HG03457 (cell line): ENCODE measurements at regions not wholly inside any gene's neighbourhood (a gene's known extent, or its start where the extent isn't known, plus 50 kb on each side); places are given as distances from the start of the nearest gene placed in this dataset.

Experiments used
- ATAC-seq: cut with Tn5 transposase; IDR thresholded peaks from one replicate; pipeline ENCODE4 v1.9.1; 2021; ENCODE audit warnings: moderate number of reproducible peaks; ENCODE audit not compliant: unreplicated experiment

DNA sequence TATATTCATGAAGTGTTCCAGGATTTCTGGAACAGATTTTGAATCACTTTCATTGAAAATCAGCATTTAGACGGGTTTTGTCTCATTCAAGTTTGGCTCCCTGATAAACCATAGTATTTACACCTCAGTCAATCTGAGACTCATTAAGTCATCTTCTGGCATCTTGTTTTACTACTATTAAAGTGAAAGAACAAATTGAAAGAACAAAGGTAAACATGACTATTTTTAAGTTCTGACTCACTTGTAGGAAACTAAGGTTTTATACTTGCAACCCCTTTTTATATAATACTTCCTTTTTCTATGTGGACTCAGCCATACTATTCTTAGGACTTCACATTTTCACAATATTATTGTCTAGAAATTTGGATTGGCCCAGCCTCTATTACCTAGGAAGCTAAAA, 854.4 kb downstream of the SQOR start:
- ATAC-seq, result no peak

DNA sequence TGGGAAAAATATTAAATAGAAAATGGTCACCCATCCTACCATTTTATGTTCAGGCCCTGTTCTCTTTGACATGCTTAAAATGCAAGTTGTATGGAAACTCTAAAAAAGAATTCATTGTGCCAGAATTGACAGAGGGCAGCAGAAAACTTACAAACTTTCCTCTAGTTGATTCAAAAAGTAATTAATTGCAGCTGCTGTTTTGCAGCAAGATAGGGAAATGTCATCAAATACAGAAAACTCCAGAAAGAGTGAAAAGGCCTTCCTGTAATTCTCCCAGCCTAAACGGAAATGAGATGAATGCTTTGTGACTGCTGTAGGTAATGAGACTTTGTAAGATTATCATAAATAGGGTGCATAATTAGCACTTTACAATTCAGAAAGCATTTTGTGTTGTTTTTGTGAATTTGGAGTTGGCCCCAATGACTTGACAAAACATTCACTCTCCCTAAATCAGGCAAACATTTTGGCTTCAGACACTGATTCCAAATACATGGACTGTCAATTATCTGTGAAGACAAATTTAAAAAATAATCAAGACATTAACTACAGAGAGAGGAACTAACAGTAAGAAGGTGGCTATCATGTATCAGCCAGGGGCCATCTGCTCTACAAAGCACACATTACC, 861.8 kb downstream of the SQOR start:
- ATAC-seq, result no peak

DNA sequence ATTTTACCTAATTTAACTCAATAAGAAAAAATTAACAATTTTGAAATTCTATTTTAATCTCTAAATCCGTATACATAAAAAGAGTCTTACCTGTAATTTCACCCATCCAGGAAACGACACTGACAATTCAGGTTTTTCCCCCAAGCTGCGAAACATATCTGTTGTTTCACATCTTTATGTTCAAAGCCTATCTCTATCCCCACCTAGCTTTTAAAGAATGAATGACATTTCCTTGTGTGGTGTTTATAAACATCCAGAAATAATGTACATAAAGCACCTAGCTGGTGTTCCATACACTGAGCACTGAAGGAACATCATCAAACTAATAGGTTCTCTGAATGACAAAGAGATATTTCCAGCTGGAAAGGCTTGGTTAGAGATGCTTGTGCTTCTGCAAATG, 867.8 kb downstream of the SQOR start:
- ATAC-seq, result no peak

DNA sequence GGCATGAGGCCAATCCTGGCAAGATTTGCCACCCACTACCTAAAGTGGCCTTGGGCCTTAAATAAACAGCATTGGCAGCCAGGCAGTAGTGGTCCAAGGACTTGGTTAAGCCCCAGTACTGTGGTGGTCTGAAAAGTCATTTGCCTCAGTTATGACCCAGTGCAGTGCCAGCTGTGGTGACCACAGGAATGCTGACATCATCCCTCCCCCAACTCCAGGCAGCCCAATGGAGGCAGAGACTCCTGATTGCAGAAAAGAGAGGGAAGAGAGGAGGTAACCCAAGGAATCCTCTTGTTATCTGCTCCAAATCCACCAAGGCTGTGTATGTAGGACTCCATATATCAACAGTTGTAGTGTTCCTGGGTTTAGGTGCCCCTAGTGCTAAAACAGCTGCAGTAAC, 883.6 kb downstream of the SQOR start:
- no peak for ATAC-seq

DNA sequence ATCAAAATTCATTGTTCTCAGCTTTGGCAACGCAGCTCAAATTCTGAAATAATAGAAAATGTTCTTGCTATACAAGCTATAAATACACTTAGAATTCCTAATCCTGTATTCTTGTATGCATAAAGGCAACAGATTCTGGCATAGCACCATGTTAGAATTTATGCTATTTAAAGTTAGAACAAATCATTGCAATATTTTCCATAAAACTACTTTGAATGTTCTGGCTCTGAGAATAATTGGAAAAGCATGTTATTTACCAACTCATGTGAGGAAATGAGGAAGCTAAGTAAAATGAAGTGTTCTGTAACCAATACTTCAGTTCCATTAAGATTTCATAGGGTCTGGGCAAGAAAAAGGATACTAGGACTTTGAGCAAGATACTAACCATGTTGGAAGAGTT, 888.9 kb downstream of the SQOR start:
- no peak for ATAC-seq

DNA sequence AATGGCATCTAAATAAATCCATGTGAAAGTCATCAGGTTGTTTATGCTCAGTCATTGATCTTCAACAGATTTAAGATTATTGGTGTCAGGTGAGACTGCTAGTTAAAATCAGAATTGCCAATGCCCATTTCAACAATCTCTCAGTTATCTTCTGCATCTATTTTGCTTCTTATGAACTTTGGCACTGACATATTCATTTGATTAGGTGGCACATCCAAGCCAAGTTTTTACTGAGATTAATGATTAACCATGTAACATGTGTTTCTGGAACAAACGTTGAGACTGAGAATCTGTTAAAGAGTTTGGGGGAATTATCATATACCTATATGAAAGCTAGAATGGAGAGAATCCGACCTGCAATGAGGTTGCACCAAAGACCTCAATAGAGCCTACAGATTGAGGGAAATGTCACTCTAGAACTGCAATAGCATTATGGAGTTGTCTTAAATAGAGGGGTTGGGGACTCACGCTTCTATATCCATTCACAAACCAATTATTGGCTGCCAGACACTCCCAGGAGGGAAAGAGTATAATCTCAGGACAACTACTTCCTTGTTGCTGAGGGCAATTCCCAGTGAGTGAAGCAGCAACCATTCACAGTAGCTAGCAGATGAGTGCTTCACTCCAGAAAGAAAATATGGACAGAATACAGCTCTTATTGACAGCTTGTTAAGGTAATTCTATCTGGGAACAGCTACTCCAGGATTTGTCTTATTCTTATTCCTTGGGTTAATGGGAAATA, 891.3 kb downstream of the SQOR start:
- ATAC-seq, result no peak

DNA sequence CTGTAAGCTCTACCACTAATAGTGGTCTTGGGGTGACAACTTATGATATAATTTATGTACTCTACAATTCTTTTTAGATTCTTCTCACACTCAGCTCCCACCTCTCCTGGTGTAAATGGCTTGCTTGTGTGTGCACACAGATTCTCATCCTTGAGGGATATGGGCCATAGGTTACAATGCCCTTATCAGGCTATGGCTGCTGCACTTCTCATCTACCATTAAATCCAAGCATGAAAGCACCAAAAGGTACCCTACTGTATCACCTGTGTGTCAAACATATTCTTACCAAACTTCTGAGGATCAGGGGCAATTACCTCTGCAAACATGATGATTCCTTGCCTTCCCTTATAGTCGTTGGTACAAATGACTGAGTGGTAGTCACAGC, 891.9 kb downstream of the SQOR start:
- no peak for ATAC-seq

DNA sequence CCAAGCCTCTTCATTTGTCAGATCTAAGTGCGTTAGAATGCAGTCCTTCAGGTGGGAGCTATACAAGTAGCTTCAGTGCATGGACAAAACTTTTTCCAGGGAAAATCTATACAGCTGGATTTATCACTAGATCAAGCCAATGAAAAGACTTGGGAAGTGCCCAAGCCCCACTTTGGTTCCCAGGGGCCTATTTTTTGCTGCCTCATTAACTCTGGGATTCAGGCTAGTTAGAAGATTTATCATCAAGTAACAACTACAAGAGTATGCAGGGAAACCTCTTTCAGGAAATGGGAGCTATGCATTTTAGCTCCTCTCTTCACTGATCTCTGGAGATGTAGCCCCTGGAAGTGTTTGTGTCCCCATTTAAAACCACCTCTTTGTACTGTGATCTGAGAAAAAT, 908.8 kb downstream of the SQOR start:
- ATAC-seq, result no peak

DNA sequence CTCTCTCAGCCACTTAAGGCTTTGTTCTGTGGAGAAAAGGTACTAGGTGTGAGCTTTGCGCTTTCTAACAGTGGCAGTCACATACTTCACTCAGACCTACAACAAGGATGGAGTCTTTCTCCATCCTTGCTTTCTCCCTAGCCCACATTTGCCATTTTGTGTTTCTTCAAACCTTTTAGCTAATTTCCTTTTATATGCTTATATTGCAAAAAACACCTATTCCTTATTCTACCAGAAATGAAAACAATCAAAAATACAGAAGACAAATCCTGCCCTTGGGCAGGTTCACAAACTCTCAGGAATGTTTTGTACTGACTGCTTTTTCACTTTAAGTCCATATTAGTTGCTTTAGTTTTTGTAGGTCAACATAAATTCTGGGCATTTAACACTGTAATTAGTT, 914.2 kb downstream of the SQOR start:
- ATAC-seq, result no peak

DNA sequence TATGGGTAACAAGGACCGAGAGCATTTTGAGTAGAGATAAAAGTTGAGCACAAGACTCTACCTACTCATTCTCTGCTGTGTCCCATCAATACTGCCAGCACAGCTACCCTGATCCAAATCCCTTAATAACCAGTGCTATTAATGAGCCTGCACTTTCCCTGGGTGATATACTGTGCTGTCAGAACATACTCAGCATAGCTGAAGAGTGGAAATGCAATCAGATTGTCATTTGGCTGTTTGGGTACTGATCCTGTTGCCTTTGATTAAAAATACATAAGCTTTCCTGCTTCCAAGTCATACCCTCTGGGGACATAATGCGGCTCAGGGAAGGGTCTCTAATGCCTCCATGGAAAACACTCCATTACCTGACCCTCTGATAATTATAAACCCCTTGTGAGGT, 917.5 kb downstream of the SQOR start:
- no peak for ATAC-seq

DNA sequence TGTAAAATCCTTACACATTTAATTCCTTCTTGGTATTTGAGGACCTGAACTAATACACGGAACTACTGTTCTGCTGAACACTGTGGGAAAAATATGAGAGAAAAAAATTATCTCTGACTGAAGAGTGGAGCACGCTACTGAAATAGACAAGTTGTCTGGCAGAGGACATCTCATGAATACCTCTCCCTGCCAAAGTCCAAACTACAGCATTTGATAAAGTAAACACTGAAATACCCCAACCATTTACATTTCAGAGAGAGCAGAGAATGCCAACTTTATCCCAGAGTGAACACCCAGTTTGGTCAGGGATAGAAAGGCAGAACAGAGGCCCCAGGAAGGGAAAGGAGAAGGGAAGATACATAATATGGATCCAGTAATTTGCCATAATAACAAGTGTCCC, 920.7 kb downstream of the SQOR start:
- no peak for ATAC-seq

DNA sequence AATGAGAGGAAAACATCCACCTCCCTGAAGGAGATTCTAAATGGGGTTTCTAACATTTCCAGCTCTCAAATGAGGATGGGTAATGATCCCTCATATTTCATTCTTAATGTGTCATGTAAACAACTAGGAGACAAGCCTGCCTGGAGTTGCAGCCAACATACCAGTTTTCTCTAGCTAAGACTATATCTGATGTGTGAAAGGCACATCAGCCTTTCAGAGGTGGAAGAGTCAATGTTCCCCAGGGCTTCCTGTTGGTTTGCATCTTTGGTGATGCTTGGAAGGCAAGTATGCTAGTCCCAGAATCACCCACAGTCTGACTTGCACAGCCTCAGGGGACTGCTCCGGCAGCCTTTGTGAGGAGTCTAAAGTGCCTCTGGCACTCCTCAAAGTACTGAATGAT, 921.2 kb downstream of the SQOR start:
- ATAC-seq, result no peak

DNA sequence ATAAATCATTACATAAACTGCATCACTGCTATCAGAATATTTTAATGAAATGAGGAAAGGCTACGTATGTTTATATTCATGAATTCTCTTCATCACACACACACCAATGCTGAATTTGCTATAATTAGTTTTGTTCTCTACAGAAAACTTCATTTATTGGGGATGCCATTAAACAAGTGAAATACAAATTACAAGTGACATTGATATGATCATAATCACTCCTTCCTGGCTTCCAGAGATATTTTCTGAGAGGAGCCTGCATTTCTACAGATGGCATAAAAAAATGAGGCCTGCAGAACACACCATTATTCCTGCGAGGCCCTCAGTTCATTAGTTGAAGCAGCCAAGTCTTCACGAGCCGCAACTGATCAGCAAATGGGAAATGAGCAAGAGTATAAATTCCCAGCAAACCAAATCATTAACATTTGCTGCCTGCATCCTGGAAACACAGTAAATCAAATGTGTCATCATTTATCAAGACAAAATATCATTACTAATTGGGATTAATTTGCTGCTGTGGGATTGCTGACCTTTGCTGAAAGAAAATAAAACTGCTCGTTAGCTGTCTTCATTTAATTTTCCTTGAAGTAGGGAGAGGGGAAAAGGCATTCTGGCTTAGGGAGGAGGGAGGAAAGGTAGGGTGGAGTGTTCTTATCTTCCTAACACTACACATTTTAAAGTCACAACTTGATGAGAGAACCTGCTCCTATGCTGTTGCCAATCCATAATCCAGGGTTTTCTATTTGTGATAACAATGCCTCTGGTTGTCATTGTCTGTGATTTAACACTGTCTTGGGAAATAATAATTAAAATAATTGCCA, 921.9 kb downstream of the SQOR start:
- ATAC-seq, result no peak

DNA sequence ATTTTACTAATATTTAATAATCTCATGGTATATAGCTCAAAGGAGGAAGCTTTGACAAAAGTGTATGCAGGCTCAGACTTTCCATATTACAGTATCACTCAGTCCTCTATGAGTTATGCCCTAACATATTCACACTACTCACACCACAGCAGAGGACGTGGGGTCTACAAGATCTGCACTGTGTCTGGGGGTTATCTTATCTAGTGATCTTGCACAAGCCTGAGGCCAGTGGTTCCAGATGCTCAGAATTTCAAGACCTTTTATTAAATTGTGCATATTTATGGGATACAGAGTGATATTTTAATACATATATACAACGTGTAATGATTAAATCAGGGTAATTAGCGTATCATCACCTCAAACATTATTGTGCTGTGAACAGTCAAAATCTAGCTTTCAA, 933.1 kb downstream of the SQOR start:
- no peak for ATAC-seq

DNA sequence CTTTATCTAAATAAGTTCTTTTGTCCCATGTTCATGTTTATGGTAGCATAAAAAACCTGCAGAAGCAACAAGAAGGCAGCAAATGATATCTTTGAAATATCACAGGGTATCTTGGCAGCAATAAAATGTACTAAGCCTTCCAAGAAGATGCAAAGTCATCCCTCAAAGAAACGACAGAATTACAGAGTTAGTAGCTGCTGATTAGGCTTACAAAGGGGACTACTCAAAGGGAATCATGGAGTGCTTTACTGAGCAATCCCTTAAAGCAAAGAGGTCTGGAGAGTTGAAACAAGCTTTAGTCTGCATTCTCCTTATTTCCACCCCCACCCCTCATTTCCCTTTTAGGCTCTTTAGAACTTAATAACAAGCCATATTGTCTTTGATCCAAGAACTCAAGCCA, 935.0 kb downstream of the SQOR start:
- ATAC-seq, result no peak

DNA sequence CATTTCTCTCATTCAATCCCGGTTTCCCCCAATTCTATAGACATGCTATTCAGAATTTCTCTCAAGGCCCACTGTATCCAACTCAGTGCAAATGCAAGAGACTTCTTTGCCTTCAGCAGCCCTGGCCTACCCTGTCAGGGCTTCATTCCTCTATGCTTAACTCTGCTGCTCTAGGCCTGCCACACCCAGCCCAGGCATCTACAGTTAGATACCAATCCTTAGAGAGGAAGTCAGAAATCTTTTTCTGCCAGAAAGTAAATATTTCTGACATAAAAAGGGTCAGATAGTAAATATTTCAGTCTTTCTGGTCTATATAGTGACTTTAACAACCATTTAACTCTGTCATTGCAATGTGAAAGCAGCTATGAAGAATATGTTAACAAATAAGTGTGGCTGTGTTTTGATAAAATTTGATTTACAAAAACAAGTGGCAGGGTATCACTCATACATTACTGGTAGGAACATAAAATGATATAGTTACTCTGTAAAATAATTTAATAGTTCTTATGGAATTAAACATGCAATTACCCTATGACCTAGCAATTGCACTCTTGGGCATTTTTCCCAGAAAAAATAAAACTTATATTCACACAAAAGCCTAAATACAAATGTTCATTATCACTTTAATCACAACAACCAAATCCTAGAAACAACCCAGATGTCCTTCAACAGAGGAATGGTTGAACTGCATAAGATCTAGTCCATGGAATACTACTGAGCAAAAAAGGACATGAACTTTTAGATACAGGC, 942.0 kb downstream of the SQOR start:
- no peak for ATAC-seq

DNA sequence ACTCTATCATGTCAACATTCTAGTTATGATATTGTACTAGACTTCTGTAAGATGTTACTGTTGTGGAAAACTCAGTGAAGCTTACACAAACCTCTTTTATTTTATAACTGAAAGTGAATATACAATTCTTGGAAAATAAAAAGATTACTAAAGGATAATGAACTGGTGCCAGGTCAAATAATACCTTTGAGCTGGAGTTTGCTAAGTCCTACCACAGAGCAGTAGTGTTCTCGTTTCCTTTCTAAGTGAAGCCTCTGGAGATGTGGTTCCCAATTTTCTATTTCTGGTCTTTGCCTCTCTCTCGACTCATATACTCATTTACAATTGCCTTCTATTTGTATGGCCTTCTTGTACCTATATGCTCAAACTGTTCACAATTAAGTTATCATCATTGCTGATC, 942.9 kb downstream of the SQOR start:
- ATAC-seq, result no peak

DNA sequence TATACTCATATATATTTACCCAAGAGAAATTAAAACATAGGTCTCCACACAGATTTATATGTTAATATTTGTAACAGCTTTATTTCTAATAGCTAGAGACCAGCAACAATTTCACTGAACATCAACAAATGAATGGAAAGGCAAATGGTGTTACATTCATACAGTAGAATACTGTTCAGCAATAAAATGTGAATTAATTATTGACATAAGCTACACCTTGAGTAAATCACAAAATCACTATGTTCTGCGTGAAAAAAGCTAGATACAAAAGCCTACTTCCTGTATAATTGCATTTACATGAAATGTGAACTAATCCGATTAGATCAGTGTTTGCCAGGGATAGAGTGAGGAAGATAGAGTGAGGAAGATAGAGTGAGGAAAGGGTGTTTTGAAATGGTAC, 945.7 kb downstream of the SQOR start:
- no peak for ATAC-seq

DNA sequence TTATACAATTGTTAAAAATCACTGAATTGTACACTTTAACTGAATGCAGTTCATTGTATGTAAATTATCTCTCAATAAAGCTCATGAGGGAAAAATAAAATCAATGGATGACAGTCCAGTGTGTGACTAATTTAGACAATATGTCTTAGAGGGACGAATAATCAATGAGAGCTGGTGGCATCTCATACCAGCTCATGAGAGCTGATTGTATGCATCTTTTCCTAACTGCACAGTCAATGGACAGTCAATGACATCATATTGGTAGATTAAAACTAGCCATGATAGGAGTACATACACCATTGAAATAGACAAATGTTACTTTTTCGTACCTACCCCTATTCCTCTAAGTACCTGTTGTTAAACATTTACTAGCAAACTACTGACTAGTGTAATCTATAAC, 946.1 kb downstream of the SQOR start:
- ATAC-seq, result no peak

DNA sequence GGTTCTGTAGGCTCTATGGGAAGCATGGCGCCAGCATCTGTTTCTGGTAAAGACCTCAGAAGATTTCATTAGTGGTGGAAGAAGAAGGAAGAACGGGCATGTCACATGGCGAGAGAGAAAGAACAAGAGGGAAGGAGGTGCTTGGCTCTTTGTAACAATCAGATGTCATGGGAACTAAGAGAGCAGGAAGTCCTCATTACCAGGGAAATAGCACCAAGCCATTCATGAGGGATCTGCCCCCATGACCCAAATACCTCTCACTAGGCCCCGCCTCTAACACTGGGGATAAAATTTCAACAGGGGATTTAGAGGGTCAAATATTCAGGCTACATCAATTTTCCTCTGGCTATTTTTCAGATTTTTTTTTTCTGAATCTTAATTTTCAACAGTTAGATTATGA, 954.3 kb downstream of the SQOR start:
- ATAC-seq, result no peak

DNA sequence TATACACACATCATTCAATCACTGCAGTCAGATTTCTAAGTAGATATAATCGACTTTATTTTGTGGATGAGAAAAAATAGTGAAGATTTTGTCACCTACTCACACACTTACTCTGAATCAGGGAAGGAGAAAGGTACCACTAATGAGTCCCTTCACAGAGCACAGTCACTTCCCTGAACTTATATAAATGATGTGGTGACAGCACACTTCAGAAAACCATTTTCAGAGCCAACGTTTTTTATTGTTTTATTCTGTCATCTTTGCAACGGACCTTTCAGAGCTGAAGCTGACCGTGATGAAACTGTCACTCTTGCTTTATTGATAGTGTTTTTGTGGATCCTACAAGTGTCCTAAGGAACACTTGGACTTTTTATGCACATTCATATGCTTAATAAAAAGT, 956.6 kb downstream of the SQOR start:
- no peak for ATAC-seq

DNA sequence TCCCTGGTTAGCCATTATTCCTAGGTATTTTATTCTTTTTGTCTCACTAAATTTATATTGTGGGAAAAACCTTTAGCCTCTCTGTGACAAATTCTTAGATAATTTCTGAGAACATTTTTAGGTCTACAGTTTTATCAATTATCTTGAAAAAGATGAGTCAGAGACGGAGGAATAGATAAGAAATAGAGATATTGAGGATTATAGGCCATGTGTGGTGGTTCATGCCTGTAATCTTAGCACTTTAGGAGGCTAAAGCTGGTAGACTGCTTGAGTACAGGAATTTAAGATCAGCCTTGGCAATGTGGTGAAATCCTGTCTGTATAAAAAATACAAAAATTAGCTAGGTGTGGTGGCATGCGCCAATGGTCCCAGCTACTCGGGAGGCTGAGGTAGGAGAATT, 960.2 kb downstream of the SQOR start:
- ATAC-seq, result no peak
